ENCODE measurements at regions not wholly inside any gene's neighbourhood (a gene's known extent, or its start where the extent isn't known, plus 50 kb on each side); places are given as distances from the start of the nearest gene placed in this dataset.

GRCh38 chr18:67266246-67267237, 250.0 kb downstream of the DSEL start:
- H3K9me3 ChIP-seq, result no peaks in the 10 kb centered on the region
- no peak overlapping the region for H3K4me3 ChIP-seq
- no peak for ATAC-seq
- no peaks in the 10 kb centered on the region for H3K27me3 ChIP-seq
- no peak for DNase-seq
- H3K4me1 ChIP-seq, result peaks cover 10% of the 10 kb centered on the region
- H3K36me3 ChIP-seq, result no peaks in the 10 kb centered on the region
- peak overlapping the region; percentile 44 for H3K27ac ChIP-seq
- no peak for TF ChIP-seq CTCF (IDR thresholded peaks at IDR 0.05)
- intact Hi-C loops (cut with DNase I), result no loop called here

- TF ChIP-seq CTCF (IDR thresholded peaks at IDR 0.05), result no peak
- H3K27me3 ChIP-seq, result no peaks in the 10 kb centered on the region
- DNase-seq, result no peak
- no peaks in the 10 kb centered on the region for H3K9me3 ChIP-seq
- no peak for ATAC-seq
- intact Hi-C loops (cut with DNase I), result no loop called here
- peak overlapping the region; percentile 44 for H3K27ac ChIP-seq
- H3K4me3 ChIP-seq, result no peak overlapping the region
- H3K4me1 ChIP-seq, result peaks cover 10% of the 10 kb centered on the region
- H3K36me3 ChIP-seq, result no peaks in the 10 kb centered on the region
These were observed 250.9 kb downstream of the DSEL start for GRCh38 chr18:67265464-67266245.

- Histone ChIP-seq H3K4me3 (no peak overlapping the region), H3K27me3 (no peaks in the 10 kb centered on the region), H3K9me3 (no peaks in the 10 kb centered on the region), H3K4me1 (peaks cover 10% of the 10 kb centered on the region), H3K27ac (no peak overlapping the region), H3K36me3 (no peaks in the 10 kb centered on the region)
- ATAC-seq (no peak), DNase-seq (no peak)
- TF ChIP-seq CTCF (IDR thresholded peaks at IDR 0.05), result no peak
- intact Hi-C loops (cut with DNase I), result no loop called here
These were observed 254.5 kb downstream of the DSEL start for GRCh38 chr18:67261931-67262552.

- H3K27ac ChIP-seq, result no peak overlapping the region
- H3K4me1 ChIP-seq, result peaks cover 6% of the 10 kb centered on the region
- H3K36me3 ChIP-seq, result no peaks in the 10 kb centered on the region
- intact Hi-C loops (cut with DNase I), result no loop called here
- no peak overlapping the region for H3K4me3 ChIP-seq
- ATAC-seq, result no peak
- no peaks in the 10 kb centered on the region for H3K9me3 ChIP-seq
- no peaks in the 10 kb centered on the region for H3K27me3 ChIP-seq
- TF ChIP-seq CTCF (IDR thresholded peaks at IDR 0.05), result no peak
- DNase-seq, result no peak
These were observed 255.7 kb downstream of the DSEL start for GRCh38 chr18:67260841-67261240.

GRCh38 chr18:67250776-67251424, 265.6 kb downstream of the DSEL start:
- no peak for TF ChIP-seq CTCF (IDR thresholded peaks at IDR 0.05)
- intact Hi-C loops (cut with DNase I), result no loop called here

More at GRCh38 chr18:67250776-67251424, 265.6 kb downstream of the DSEL start:
- no peaks in the 10 kb centered on the region for H3K4me1 ChIP-seq
- DNase-seq (no peak), ATAC-seq (no peak)
- no peak overlapping the region for H3K4me3 ChIP-seq
- H3K9me3 ChIP-seq, result no peaks in the 10 kb centered on the region
- H3K36me3 ChIP-seq, result no peaks in the 10 kb centered on the region
- H3K27me3 ChIP-seq, result no peaks in the 10 kb centered on the region
- H3K27ac ChIP-seq, result no peak overlapping the region

Measured in upper lobe of right lung (tissue), 1 donor.